Testis (tissue), 2 donors: ENCODE measurements at regions not wholly inside any gene's neighbourhood (a gene's known extent, or its start where the extent isn't known, plus 50 kb on each side); places are given as distances from the start of the nearest gene placed in this dataset.

Experiments used
- DNase-seq: peaks from one replicate; pipeline ENCODE4 v3.0.0-alpha.2; 2019
- H3K27ac ChIP-seq, 2 donors: fragments of 200-600 bp; sonication (generic); one replicate each; pipeline ENCODE4 v1.5.1; 2019
- H3K27me3 ChIP-seq: fragments of 200-600 bp; sonication (generic); one replicate; pipeline ENCODE4 v1.5.1; 2019
- H3K36me3 ChIP-seq: fragments of 200-600 bp; sonication (generic); one replicate; pipeline ENCODE4 v1.5.1; 2017; ENCODE audit warnings: low read depth; ENCODE audit errors: missing control alignments
- H3K4me1 ChIP-seq: fragments of 200-600 bp; sonication (generic); one replicate; pipeline ENCODE4 v1.5.1; 2019
- H3K4me3 ChIP-seq, 2 donors: fragments of 200-600 bp; sonication (generic); one replicate each; pipeline ENCODE4 v1.5.1; 2017 to 2019
- H3K9me3 ChIP-seq: fragments of 200-600 bp; sonication (generic); one replicate; pipeline ENCODE4 v1.5.1; 2017
- CTCF ChIP-seq, 3 experiments: fragments of 450-650 bp in 2 of 3; fragments of 200-600 bp in 1 of 3; sonication (generic) in 1 of 3; IDR thresholded peaks; one replicate each; pipeline ENCODE4 v1.5.1; 2016 to 2019; ENCODE audit warnings: antibody characterized with exemption in 3 of 3, mild to moderate bottlenecking in 2 of 3, moderate library complexity in 1 of 3
- POLR2A ChIP-seq: fragments of 450-650 bp; IDR thresholded peaks from one replicate; pipeline ENCODE4 v1.6.1; 2017; ENCODE audit warnings: antibody characterized with exemption, mild to moderate bottlenecking, moderate library complexity
- WGBS, 2 donors: methylation state at CpG; one replicate each; pipeline ENCODE4 v1.1.5; 2018; 5-methylcytosine and 5-hydroxymethylcytosine counted together
- intact Hi-C: fragments of 100-400 bp; cut with DNase I; formaldehyde crosslinking; loops from one replicate; pipeline ENCODE4 v1.15.1; 2023; ENCODE audit warnings: low total_unique reads

- WGBS, 2 donors: 48 to 64% methylated on average over 8 of the region's 8 CpGs
- Histone ChIP-seq H3K4me1 (no peaks in the 10 kb centered on the region), H3K27ac (peak overlapping the region in 1 of 2 donors; percentile 76), H3K27me3 (no peaks in the 10 kb centered on the region), H3K9me3 (no peaks in the 10 kb centered on the region), H3K4me3 (no peak overlapping the region), H3K36me3 (no peaks in the 10 kb centered on the region)
- intact Hi-C loops: no loop called here
- TF ChIP-seq POLR2A (no peak), CTCF (IDR thresholded peaks at IDR 0.05) (no peak)
- DNase-seq: peak; percentile 25
Measured at GRCh38 chr14:81946834-81947798, 413.5 kb upstream of the SEL1L start.

- TF ChIP-seq CTCF (IDR thresholded peaks at IDR 0.05) (no peak), POLR2A (no peak)
- intact Hi-C loops: no loop called here
- Histone ChIP-seq H3K4me1 (no peaks in the 10 kb centered on the region), H3K4me3 (no peak overlapping the region), H3K27me3 (no peaks in the 10 kb centered on the region), H3K27ac (no peak overlapping the region), H3K36me3 (no peaks in the 10 kb centered on the region), H3K9me3 (no peaks in the 10 kb centered on the region)
- 80 to 100% methylated on average over 2 of the region's 2 CpGs for WGBS, 2 donors
- no peak for DNase-seq
Measured at GRCh38 chr14:81952917-81953316, 419.3 kb upstream of the SEL1L start.

GRCh38 chr14:81953419-81953818 is 419.8 kb upstream of the SEL1L start:
- no peak overlapping the region for H3K4me3 ChIP-seq
- 74 to 78% methylated on average over 3 of the region's 3 CpGs for WGBS, 2 donors
- intact Hi-C loops: no loop called here
- no peak overlapping the region for H3K27ac ChIP-seq
- no peaks in the 10 kb centered on the region for H3K4me1 ChIP-seq
- H3K9me3 ChIP-seq: no peaks in the 10 kb centered on the region
- no peaks in the 10 kb centered on the region for H3K36me3 ChIP-seq
- no peaks in the 10 kb centered on the region for H3K27me3 ChIP-seq
- no peak for TF ChIP-seq POLR2A
- TF ChIP-seq CTCF (IDR thresholded peaks at IDR 0.05): no peak
- no peak for DNase-seq

- intact Hi-C loops: no loop called here
- WGBS, 2 donors: 30 to 54% methylated on average over 1 of the region's 1 CpG
Measured at GRCh38 chr14:81955123-81955522, 421.5 kb upstream of the SEL1L start.

More at GRCh38 chr14:81955123-81955522, 421.5 kb upstream of the SEL1L start:
- Histone ChIP-seq H3K4me3 (no peak overlapping the region), H3K27me3 (no peaks in the 10 kb centered on the region), H3K9me3 (no peaks in the 10 kb centered on the region), H3K36me3 (no peaks in the 10 kb centered on the region), H3K4me1 (no peaks in the 10 kb centered on the region), H3K27ac (no peak overlapping the region)
- TF ChIP-seq POLR2A (no peak), CTCF (IDR thresholded peaks at IDR 0.05) (no peak)
- DNase-seq: no peak
